Immature natural killer cell (primary cell): ENCODE measurements at regions not wholly inside any gene's neighbourhood (a gene's known extent, or its start where the extent isn't known, plus 50 kb on each side); places are given as distances from the start of the nearest gene placed in this dataset.

ENCODE experiments used
- DNase-seq, 3 donors: peaks; one replicate each; pipeline ENCODE4 v3.0.0; 2022; ENCODE audit warnings: mixed read lengths in 1 of 3
- H3K27ac Mint-ChIP-seq, 6 donors: one replicate each; pipeline ENCODE4 v1.8.0; 2020; ENCODE audit warnings: mixed read lengths in 6 of 6, mild to moderate bottlenecking in 5 of 6, inconsistent platforms in 4 of 6, moderate library complexity in 3 of 6
- H3K27me3 Mint-ChIP-seq, 3 donors: one replicate each; pipeline ENCODE4 v1.8.0; 2020 to 2021; ENCODE audit warnings: low read depth in 3 of 3, mild to moderate bottlenecking in 3 of 3, mixed read lengths in 3 of 3, moderate library complexity in 3 of 3, inconsistent platforms in 1 of 3
- H3K36me3 Mint-ChIP-seq, 3 donors: one replicate each; pipeline ENCODE4 v1.8.0; 2020; ENCODE audit warnings: mixed read lengths in 3 of 3, inconsistent platforms in 2 of 3, mild to moderate bottlenecking in 2 of 3
- H3K4me1 Mint-ChIP-seq, 2 donors: one replicate each; pipeline ENCODE4 v1.8.0; 2020; ENCODE audit warnings: inconsistent platforms in 2 of 2, mild to moderate bottlenecking in 2 of 2, mixed read lengths in 2 of 2, moderate library complexity in 1 of 2
- H3K4me3 Mint-ChIP-seq, 5 donors: one replicate each; pipeline ENCODE4 v1.8.0; 2020; ENCODE audit warnings: mild to moderate bottlenecking in 5 of 5, mixed read lengths in 5 of 5, inconsistent platforms in 3 of 5, moderate library complexity in 3 of 5
- H3K9me3 Mint-ChIP-seq, 6 donors: one replicate each; pipeline ENCODE4 v1.8.0; 2020; ENCODE audit warnings: mild to moderate bottlenecking in 6 of 6, mixed read lengths in 6 of 6, inconsistent platforms in 4 of 6, moderate library complexity in 3 of 6

- Mint-ChIP-seq H3K27ac (no peak overlapping the region), H3K9me3 (peaks cover 26 to 62% (median 38%) of the 10 kb centered on the region in 6 donors), H3K27me3 (peaks cover 0 to 6% (median 0%) of the 10 kb centered on the region in 3 donors), H3K36me3 (no peaks in the 10 kb centered on the region), H3K4me3 (no peak overlapping the region), H3K4me1 (no peaks in the 10 kb centered on the region)
- no peak for DNase-seq
Measured at GRCh38 chr16:35302859-35303258, 1843.4 kb downstream of the TP53TG3F start.

- peaks cover 0 to 6% (median 0%) of the 10 kb centered on the region in 3 donors for H3K27me3 Mint-ChIP-seq
- peaks cover 24 to 59% (median 44%) of the 10 kb centered on the region in 6 donors for H3K9me3 Mint-ChIP-seq
- H3K4me3 Mint-ChIP-seq, result no peak overlapping the region
- DNase-seq, result no peak
- H3K36me3 Mint-ChIP-seq, result no peaks in the 10 kb centered on the region
- no peaks in the 10 kb centered on the region for H3K4me1 Mint-ChIP-seq
- no peak overlapping the region for H3K27ac Mint-ChIP-seq
Measured at GRCh38 chr16:35305476-35305875, 1846.1 kb downstream of the TP53TG3F start.

GRCh38 chr16:35306915-35307314, 1847.5 kb downstream of the TP53TG3F start:
- Mint-ChIP-seq H3K4me3 (no peak overlapping the region), H3K4me1 (no peaks in the 10 kb centered on the region), H3K36me3 (no peaks in the 10 kb centered on the region), H3K27me3 (peaks cover 0 to 6% (median 0%) of the 10 kb centered on the region in 3 donors), H3K9me3 (peaks cover 26 to 58% (median 36%) of the 10 kb centered on the region in 6 donors), H3K27ac (no peak overlapping the region)
- no peak for DNase-seq

- Mint-ChIP-seq H3K27ac (no peak overlapping the region), H3K27me3 (peaks cover 0 to 6% (median 0%) of the 10 kb centered on the region in 3 donors), H3K9me3 (peaks cover 29 to 68% (median 43%) of the 10 kb centered on the region in 6 donors)
Measured at GRCh38 chr16:35308674-35309073, 1849.3 kb downstream of the TP53TG3F start.

GRCh38 chr16:35310999-35311398, 1851.6 kb downstream of the TP53TG3F start:
- no peak overlapping the region for H3K4me3 Mint-ChIP-seq
- H3K4me1 Mint-ChIP-seq, result no peaks in the 10 kb centered on the region
- H3K36me3 Mint-ChIP-seq, result peaks cover 0 to 4% (median 3%) of the 10 kb centered on the region in 3 donors
- no peak for DNase-seq
- no peak overlapping the region for H3K27ac Mint-ChIP-seq
- peaks cover 36 to 73% (median 45%) of the 10 kb centered on the region in 6 donors for H3K9me3 Mint-ChIP-seq
- H3K27me3 Mint-ChIP-seq, result peaks cover 0 to 1% (median 0%) of the 10 kb centered on the region in 3 donors

More at GRCh38 chr16:35308674-35309073, 1849.3 kb downstream of the TP53TG3F start:
- no peaks in the 10 kb centered on the region for H3K36me3 Mint-ChIP-seq
- no peak overlapping the region for H3K4me3 Mint-ChIP-seq
- H3K4me1 Mint-ChIP-seq, result no peaks in the 10 kb centered on the region
- DNase-seq, result no peak

GRCh38 chr16:35311475-35311874, 1852.1 kb downstream of the TP53TG3F start:
- no peaks in the 10 kb centered on the region for H3K4me1 Mint-ChIP-seq
- H3K36me3 Mint-ChIP-seq, result peaks cover 0 to 4% (median 3%) of the 10 kb centered on the region in 3 donors
- H3K27ac Mint-ChIP-seq, result no peak overlapping the region
- H3K4me3 Mint-ChIP-seq, result no peak overlapping the region
- DNase-seq, result no peak
- no peaks in the 10 kb centered on the region for H3K27me3 Mint-ChIP-seq
- H3K9me3 Mint-ChIP-seq, result peaks cover 37 to 70% (median 43%) of the 10 kb centered on the region in 6 donors

GRCh38 chr16:35314298-35314697, 1854.9 kb downstream of the TP53TG3F start:
- Mint-ChIP-seq H3K36me3 (peaks cover 0 to 4% (median 3%) of the 10 kb centered on the region in 3 donors), H3K27ac (no peak overlapping the region), H3K9me3 (peaks cover 35 to 66% (median 49%) of the 10 kb centered on the region in 6 donors), H3K4me1 (no peaks in the 10 kb centered on the region), H3K4me3 (no peak overlapping the region), H3K27me3 (no peaks in the 10 kb centered on the region)
- no peak for DNase-seq

- Mint-ChIP-seq H3K27me3 (peaks cover 0 to 3% (median 0%) of the 10 kb centered on the region in 3 donors), H3K4me1 (no peaks in the 10 kb centered on the region), H3K27ac (no peak overlapping the region), H3K4me3 (no peak overlapping the region), H3K9me3 (peaks cover 27 to 70% (median 38%) of the 10 kb centered on the region in 6 donors), H3K36me3 (peaks cover 0 to 4% (median 3%) of the 10 kb centered on the region in 3 donors)
- DNase-seq, result no peak
Measured at GRCh38 chr16:35319536-35320192, 1860.3 kb downstream of the TP53TG3F start.

- H3K36me3 Mint-ChIP-seq, result peaks cover 0 to 4% (median 0%) of the 10 kb centered on the region in 3 donors
- no peak overlapping the region for H3K4me3 Mint-ChIP-seq
- DNase-seq, result no peak
- H3K4me1 Mint-ChIP-seq, result no peaks in the 10 kb centered on the region
- no peak overlapping the region for H3K27ac Mint-ChIP-seq
- peaks cover 0 to 3% (median 2%) of the 10 kb centered on the region in 3 donors for H3K27me3 Mint-ChIP-seq
- peaks cover 32 to 62% (median 43%) of the 10 kb centered on the region in 6 donors for H3K9me3 Mint-ChIP-seq
Measured at GRCh38 chr16:35325936-35326335, 1866.5 kb downstream of the TP53TG3F start.

- Mint-ChIP-seq H3K4me3 (no peak overlapping the region), H3K9me3 (peaks cover 7 to 88% (median 35%) of the 10 kb centered on the region in 6 donors), H3K36me3 (peaks cover 0 to 4% (median 3%) of the 10 kb centered on the region in 3 donors), H3K27ac (no peak overlapping the region), H3K4me1 (no peaks in the 10 kb centered on the region), H3K27me3 (peaks cover 0 to 2% (median 0%) of the 10 kb centered on the region in 3 donors)
- no peak for DNase-seq
Measured at GRCh38 chr16:35339337-35339736, 1879.9 kb downstream of the TP53TG3F start.

GRCh38 chr16:35342012-35342411, 1882.6 kb downstream of the TP53TG3F start:
- DNase-seq, result no peak
- Mint-ChIP-seq H3K4me3 (no peak overlapping the region), H3K9me3 (peaks cover 11 to 89% (median 38%) of the 10 kb centered on the region in 6 donors), H3K27me3 (peaks cover 0 to 2% (median 1%) of the 10 kb centered on the region in 3 donors), H3K36me3 (peaks cover 4 to 6% (median 4%) of the 10 kb centered on the region in 3 donors), H3K4me1 (no peaks in the 10 kb centered on the region), H3K27ac (no peak overlapping the region)

- H3K9me3 Mint-ChIP-seq, result peaks cover 16 to 85% (median 36%) of the 10 kb centered on the region in 6 donors
- DNase-seq, result no peak
- peaks cover 4 to 6% (median 4%) of the 10 kb centered on the region in 3 donors for H3K36me3 Mint-ChIP-seq
- no peaks in the 10 kb centered on the region for H3K4me1 Mint-ChIP-seq
- no peak overlapping the region for H3K27ac Mint-ChIP-seq
- no peak overlapping the region for H3K4me3 Mint-ChIP-seq
- H3K27me3 Mint-ChIP-seq, result peaks cover 0 to 2% (median 1%) of the 10 kb centered on the region in 3 donors
Measured at GRCh38 chr16:35344012-35344762, 1884.8 kb downstream of the TP53TG3F start.

GRCh38 chr16:35352431-35352830, 1893.0 kb downstream of the TP53TG3F start:
- no peak for DNase-seq
- H3K27ac Mint-ChIP-seq, result no peak overlapping the region

GRCh38 chr16:35363510-35363909, 1904.1 kb downstream of the TP53TG3F start:
- H3K27me3 Mint-ChIP-seq, result no peaks in the 10 kb centered on the region
- DNase-seq, result no peak

More at GRCh38 chr16:35352431-35352830, 1893.0 kb downstream of the TP53TG3F start:
- Mint-ChIP-seq H3K4me3 (no peak overlapping the region), H3K9me3 (peaks cover 6 to 69% (median 12%) of the 10 kb centered on the region in 6 donors), H3K27me3 (no peaks in the 10 kb centered on the region), H3K4me1 (no peaks in the 10 kb centered on the region), H3K36me3 (peaks cover 0 to 3% (median 0%) of the 10 kb centered on the region in 3 donors)

More at GRCh38 chr16:35363510-35363909, 1904.1 kb downstream of the TP53TG3F start:
- H3K36me3 Mint-ChIP-seq, result peaks cover 0 to 3% (median 0%) of the 10 kb centered on the region in 3 donors
- H3K4me3 Mint-ChIP-seq, result no peak overlapping the region
- no peak overlapping the region for H3K27ac Mint-ChIP-seq
- no peaks in the 10 kb centered on the region for H3K4me1 Mint-ChIP-seq
- H3K9me3 Mint-ChIP-seq, result peaks cover 16 to 72% (median 25%) of the 10 kb centered on the region in 6 donors
